Suprapubic skin (tissue), 3 donors: ENCODE measurements at regions not wholly inside any gene's neighbourhood (a gene's known extent, or its start where the extent isn't known, plus 50 kb on each side); places are given as distances from the start of the nearest gene placed in this dataset.

ENCODE experiments used
- CTCF ChIP-seq, 2 donors: fragments of 200-600 bp in 1 of 2; fragments of 450-650 bp in 1 of 2; sonication (generic) in 1 of 2; IDR thresholded peaks; one replicate each; pipeline ENCODE4 v1.5.1; 2016 to 2019; ENCODE audit warnings: antibody characterized with exemption in 2 of 2, mild to moderate bottlenecking in 1 of 2, moderate library complexity in 1 of 2
- POLR2AphosphoS5 ChIP-seq, 3 donors: sonication (generic); formaldehyde crosslinking; IDR thresholded peaks; one replicate each; pipeline ENCODE4 v1.6.1; 2017; ENCODE audit warnings: antibody characterized with exemption in 3 of 3

DNA sequence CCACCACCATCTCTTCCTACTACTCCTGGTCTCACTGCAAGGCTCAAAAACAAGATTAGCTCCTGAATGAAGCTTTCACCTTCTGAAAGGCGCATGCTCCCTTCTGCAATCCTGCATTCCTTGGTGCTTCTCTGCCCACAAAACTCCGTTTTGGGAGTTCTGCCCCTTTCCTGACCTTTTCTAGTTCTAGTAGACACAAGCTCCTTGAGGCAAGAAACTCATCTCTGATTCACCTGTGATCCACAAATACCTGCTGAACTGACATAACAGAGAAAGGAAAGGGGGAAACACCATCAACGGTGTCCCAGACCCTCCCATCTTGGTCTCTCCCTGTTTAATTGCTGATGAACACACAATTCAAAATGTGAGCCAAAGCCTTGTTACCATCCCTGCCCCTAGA is 64.0 kb upstream of the EGR2 start:
- TF ChIP-seq CTCF (IDR thresholded peaks at IDR 0.05), result no peak
- TF ChIP-seq POLR2AphosphoS5 (IDR thresholded peaks at IDR 0.05), result no peak
